ENCODE measurements at regions not wholly inside any gene's neighbourhood (a gene's known extent, or its start where the extent isn't known, plus 50 kb on each side); places are given as distances from the start of the nearest gene placed in this dataset.

GRCh38 chr11:119992171-119993051 is 145.5 kb downstream of the TRIM29 start:
- Mint-ChIP-seq H3K27ac (ENCODE audit: unreplicated experiment) (no peak overlapping the region), H3K27me3 (ENCODE audit: low read depth, unreplicated experiment) (peaks cover 70% of the 10 kb centered on the region), H3K36me3 (ENCODE audit: low read depth, unreplicated experiment) (peaks cover 1% of the 10 kb centered on the region), H3K4me3 (ENCODE audit: unreplicated experiment) (no peak overlapping the region), H3K4me1 (ENCODE audit: low read depth, unreplicated experiment) (peaks cover 10% of the 10 kb centered on the region), H3K9me3 (ENCODE audit: unreplicated experiment) (no peaks in the 10 kb centered on the region)
- FAIRE-seq (no peak), DNase-seq (ENCODE audit: low read depth) (no peak)
- no peaks in the 10 kb centered on the region for H3K9me3 ChIP-seq (ENCODE audit: insufficient read depth, low read depth, low read length)
- no peaks in the 10 kb centered on the region for H3K79me2 ChIP-seq (ENCODE audit: insufficient read depth, low read length)
- H4K20me1 ChIP-seq (ENCODE audit: insufficient read depth, low read length): no peaks in the 10 kb centered on the region
- no peak overlapping the region for H3K27ac ChIP-seq (ENCODE audit: low read depth, low read length)
- no peak overlapping the region for H3K4me3 ChIP-seq (ENCODE audit: insufficient read depth, low read depth, low read length)
- H3K36me3 ChIP-seq (ENCODE audit: insufficient read depth, low read length): no peaks in the 10 kb centered on the region
- no peaks in the 10 kb centered on the region for H3K4me1 ChIP-seq (ENCODE audit: insufficient read depth, low read length)
- H2AFZ ChIP-seq (ENCODE audit: low read depth, low read length): no peak overlapping the region
- H3K9ac ChIP-seq (ENCODE audit: low read length): no peak overlapping the region
- H3K27me3 ChIP-seq (ENCODE audit: insufficient read depth, low read length): peaks cover 29% of the 10 kb centered on the region
- no peak overlapping the region for H3K4me2 ChIP-seq (ENCODE audit: low read length)
- TF ChIP-seq CTCF (IDR thresholded peaks at IDR 0.05; ENCODE audit: insufficient read depth, low read depth, low read length) (no peak), EZH2 (IDR thresholded peaks at IDR 0.05; ENCODE audit: insufficient read depth, low read length) (no peak)

- Histone ChIP-seq H3K27me3 (ENCODE audit: insufficient read depth, low read length) (peaks cover 28% of the 10 kb centered on the region), H3K9me3 (ENCODE audit: insufficient read depth, low read depth, low read length) (no peaks in the 10 kb centered on the region), H4K20me1 (ENCODE audit: insufficient read depth, low read length) (no peaks in the 10 kb centered on the region), H3K4me2 (ENCODE audit: low read length) (no peak overlapping the region), H3K27ac (ENCODE audit: low read depth, low read length) (no peak overlapping the region), H3K36me3 (ENCODE audit: insufficient read depth, low read length) (no peaks in the 10 kb centered on the region), H3K4me3 (ENCODE audit: insufficient read depth, low read depth, low read length) (no peak overlapping the region), H2AFZ (ENCODE audit: low read depth, low read length) (no peak overlapping the region), H3K79me2 (ENCODE audit: insufficient read depth, low read length) (no peaks in the 10 kb centered on the region), H3K9ac (ENCODE audit: low read length) (no peak overlapping the region), H3K4me1 (ENCODE audit: insufficient read depth, low read length) (no peaks in the 10 kb centered on the region)
- Mint-ChIP-seq H3K4me3 (ENCODE audit: unreplicated experiment) (no peak overlapping the region), H3K36me3 (ENCODE audit: low read depth, unreplicated experiment) (peaks cover 1% of the 10 kb centered on the region), H3K27ac (ENCODE audit: unreplicated experiment) (no peak overlapping the region), H3K27me3 (ENCODE audit: low read depth, unreplicated experiment) (peaks cover 70% of the 10 kb centered on the region), H3K9me3 (ENCODE audit: unreplicated experiment) (no peaks in the 10 kb centered on the region), H3K4me1 (ENCODE audit: low read depth, unreplicated experiment) (peaks cover 10% of the 10 kb centered on the region)
- TF ChIP-seq CTCF (IDR thresholded peaks at IDR 0.05; ENCODE audit: insufficient read depth, low read depth, low read length) (no peak), EZH2 (IDR thresholded peaks at IDR 0.05; ENCODE audit: insufficient read depth, low read length) (no peak)
- no peak for DNase-seq (ENCODE audit: low read depth)
- no peak for FAIRE-seq
Observed at GRCh38 chr11:119991669-119992068, 146.2 kb downstream of the TRIM29 start.

- Histone ChIP-seq H3K79me2 (ENCODE audit: insufficient read depth, low read length) (no peaks in the 10 kb centered on the region), H3K9me3 (ENCODE audit: insufficient read depth, low read depth, low read length) (no peaks in the 10 kb centered on the region), H3K4me1 (ENCODE audit: insufficient read depth, low read length) (no peaks in the 10 kb centered on the region), H4K20me1 (ENCODE audit: insufficient read depth, low read length) (no peaks in the 10 kb centered on the region), H3K4me2 (ENCODE audit: low read length) (no peak overlapping the region), H3K9ac (ENCODE audit: low read length) (no peak overlapping the region), H2AFZ (ENCODE audit: low read depth, low read length) (no peak overlapping the region), H3K27ac (ENCODE audit: low read depth, low read length) (no peak overlapping the region), H3K4me3 (ENCODE audit: insufficient read depth, low read depth, low read length) (no peak overlapping the region), H3K36me3 (ENCODE audit: insufficient read depth, low read length) (no peaks in the 10 kb centered on the region), H3K27me3 (ENCODE audit: insufficient read depth, low read length) (peaks cover 28% of the 10 kb centered on the region)
- Mint-ChIP-seq H3K4me1 (ENCODE audit: low read depth, unreplicated experiment) (peaks cover 10% of the 10 kb centered on the region), H3K4me3 (ENCODE audit: unreplicated experiment) (no peak overlapping the region), H3K36me3 (ENCODE audit: low read depth, unreplicated experiment) (peaks cover 1% of the 10 kb centered on the region), H3K27ac (ENCODE audit: unreplicated experiment) (no peak overlapping the region), H3K27me3 (ENCODE audit: low read depth, unreplicated experiment) (peaks cover 72% of the 10 kb centered on the region), H3K9me3 (ENCODE audit: unreplicated experiment) (no peaks in the 10 kb centered on the region)
- no peak for FAIRE-seq
- TF ChIP-seq CTCF (IDR thresholded peaks at IDR 0.05; ENCODE audit: insufficient read depth, low read depth, low read length) (no peak), EZH2 (IDR thresholded peaks at IDR 0.05; ENCODE audit: insufficient read depth, low read length) (no peak)
- no peak for DNase-seq (ENCODE audit: low read depth)
Observed at GRCh38 chr11:119991022-119991404, 146.9 kb downstream of the TRIM29 start.

Data from astrocyte (in vitro differentiated cells and primary cell).